Stimulated activated CD4-positive, alpha-beta T cell treated with anti-CD3 and anti-CD28 coated beads, Interleukin-2, amount 100 ng/mL, for 48 hours (primary cell): ENCODE measurements at regions not wholly inside any gene's neighbourhood (a gene's known extent, or its start where the extent isn't known, plus 50 kb on each side); places are given as distances from the start of the nearest gene placed in this dataset.

Experiments used
- DNase-seq, 2 donors: peaks; one replicate each; pipeline ENCODE4 v3.0.0-alpha.2; 2020

GRCh38 chr10:88179831-88180230 lies 316.4 kb downstream of the PTEN start:
- no peak for DNase-seq

- no peak for DNase-seq
Observed at GRCh38 chr10:88181902-88182600, 318.6 kb downstream of the PTEN start.

- DNase-seq, result no peak
Observed at GRCh38 chr10:88182601-88182930, 319.1 kb downstream of the PTEN start.

- no peak for DNase-seq
Observed at GRCh38 chr10:88184543-88185297, 321.3 kb downstream of the PTEN start.

- DNase-seq, result no peak
Observed at GRCh38 chr10:88185830-88186229, 322.4 kb downstream of the PTEN start.

GRCh38 chr10:88186335-88186734 lies 322.9 kb downstream of the PTEN start:
- DNase-seq, result no peak

- DNase-seq, result no peak
Observed at GRCh38 chr10:88187472-88187871, 324.0 kb downstream of the PTEN start.

- DNase-seq, result no peak
Observed at GRCh38 chr10:88190123-88190522, 326.7 kb downstream of the PTEN start.

- no peak for DNase-seq
Observed at GRCh38 chr10:88190540-88191235, 327.3 kb downstream of the PTEN start.

- no peak for DNase-seq
Observed at GRCh38 chr10:88193018-88193417, 329.6 kb downstream of the PTEN start.

- no peak for DNase-seq
Observed at GRCh38 chr10:88194041-88194887, 330.8 kb downstream of the PTEN start.

- no peak for DNase-seq
Observed at GRCh38 chr10:88194961-88195367, 331.5 kb downstream of the PTEN start.

GRCh38 chr10:88195841-88196240 lies 332.4 kb downstream of the PTEN start:
- DNase-seq, result no peak

- no peak for DNase-seq
Observed at GRCh38 chr10:88196291-88196690, 332.9 kb downstream of the PTEN start.

- no peak for DNase-seq
Observed at GRCh38 chr10:88198023-88198422, 334.6 kb downstream of the PTEN start.

GRCh38 chr10:88200312-88201032 lies 337.0 kb downstream of the PTEN start:
- DNase-seq, result no peak

GRCh38 chr10:88205842-88206446 lies 342.5 kb downstream of the PTEN start:
- DNase-seq, result no peak

GRCh38 chr10:88207121-88207546 lies 343.7 kb downstream of the PTEN start:
- no peak for DNase-seq

- no peak for DNase-seq
Observed at GRCh38 chr10:88209231-88209630, 345.8 kb downstream of the PTEN start.

- no peak for DNase-seq
Observed at GRCh38 chr10:88209837-88210561, 346.6 kb downstream of the PTEN start.

GRCh38 chr10:88211230-88211629 lies 347.8 kb downstream of the PTEN start:
- DNase-seq, result no peak
